ENCODE measurements at regions not wholly inside any gene's neighbourhood (a gene's known extent, or its start where the extent isn't known, plus 50 kb on each side); places are given as distances from the start of the nearest gene placed in this dataset.

GRCh38 chr2:6617794-6618193 lies 247.9 kb downstream of the CMPK2 start:
- TF ChIP-seq CTCF (IDR thresholded peaks at IDR 0.05) (no peak), ESRRA (CRISPR knock-in tag; IDR thresholded peaks at IDR 0.05; ENCODE audit: borderline replicate concordance) (no peak), ATF3 (CRISPR knock-in tag; conservative IDR thresholded peaks at IDR 0.05) (no peak), USF2 (CRISPR knock-in tag; IDR thresholded peaks at IDR 0.05) (no peak), SP1 (CRISPR knock-in tag; conservative IDR thresholded peaks at IDR 0.05) (no peak), ZNF121 (CRISPR knock-in tag; IDR thresholded peaks at IDR 0.05) (no peak), CREB1 (CRISPR knock-in tag; IDR thresholded peaks at IDR 0.05) (no peak), ZNF232 (CRISPR knock-in tag; IDR thresholded peaks at IDR 0.05) (no peak), ZNF396 (CRISPR knock-in tag; IDR thresholded peaks at IDR 0.05; ENCODE audit: borderline replicate concordance) (no peak), PREB (CRISPR knock-in tag; IDR thresholded peaks at IDR 0.05; ENCODE audit: borderline replicate concordance) (no peak), NFATC4 (CRISPR knock-in tag; IDR thresholded peaks at IDR 0.05) (no peak), MAX (CRISPR knock-in tag; IDR thresholded peaks at IDR 0.05) (no peak)

Measured in WTC11 (cell line).